ENCODE measurements at regions not wholly inside any gene's neighbourhood (a gene's known extent, or its start where the extent isn't known, plus 50 kb on each side); places are given as distances from the start of the nearest gene placed in this dataset.
"Not testable (repeated sequence)": the region's sequence is repeated elsewhere in the genome, so short reads cannot be mapped to it uniquely, and the experiment has no call there.

DNA sequence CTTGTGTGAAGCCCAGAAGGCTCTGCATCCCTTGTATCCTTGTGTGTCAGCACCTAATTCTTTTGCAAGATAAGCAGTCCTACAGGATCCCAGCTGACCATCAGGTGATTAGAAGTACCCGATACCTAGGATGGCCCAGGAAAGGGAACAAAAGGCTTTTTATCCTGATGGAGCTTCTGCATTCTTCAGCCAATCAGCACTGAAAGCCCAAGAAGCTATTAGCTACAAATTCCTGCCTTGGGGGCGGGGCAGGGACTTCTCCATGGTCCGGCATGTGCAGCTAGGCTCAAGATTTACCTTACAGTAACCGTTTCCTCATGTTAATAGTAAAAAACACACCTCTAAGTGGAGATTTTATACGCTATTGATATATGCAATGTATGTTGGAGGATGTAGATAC, 264.6 kb upstream of the THUMPD2 start:
- DNase-seq, result no peak

DNA sequence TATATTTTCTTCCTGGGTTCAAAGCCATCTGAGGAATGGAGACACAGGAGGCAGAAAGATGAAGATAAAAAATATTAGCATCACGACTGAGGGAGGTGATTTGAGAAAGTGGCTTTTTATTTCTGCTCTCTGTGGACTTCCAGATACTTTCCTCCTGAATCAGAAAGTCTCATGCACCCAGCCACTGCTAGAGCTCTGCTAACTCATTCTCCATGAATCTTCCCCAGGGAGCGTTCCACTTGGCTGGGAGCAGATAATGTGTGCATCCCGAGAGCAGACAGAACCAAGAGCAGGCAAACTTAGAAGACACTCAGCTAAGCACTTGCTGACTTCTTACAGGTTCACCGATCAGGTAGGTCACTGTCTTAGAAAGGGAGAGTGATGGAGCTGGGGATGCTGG, 264.1 kb upstream of the THUMPD2 start:
- no peak for DNase-seq

GRCh38 chr2:40041422-40042382, 262.6 kb upstream of the THUMPD2 start:
- DNase-seq, result no peak

DNA sequence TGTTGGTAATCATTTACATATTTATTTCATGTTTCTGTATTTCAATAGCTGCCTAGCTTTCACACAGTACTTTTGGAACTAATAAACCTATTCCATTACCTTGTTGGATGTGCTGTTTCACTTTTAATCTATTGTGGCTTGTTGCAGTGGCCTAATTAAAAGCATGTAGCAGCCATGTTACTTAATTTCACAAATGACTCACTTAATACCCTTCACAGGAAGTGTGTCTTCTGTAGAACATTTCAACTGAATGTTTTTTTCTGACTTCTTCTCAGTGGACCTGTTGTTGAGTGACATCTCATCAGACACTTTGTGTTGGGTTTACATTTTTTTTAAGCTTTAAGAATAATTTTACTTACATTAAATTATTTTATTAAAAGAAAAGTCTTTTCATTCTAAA, 260.5 kb upstream of the THUMPD2 start:
- no peak for DNase-seq

GRCh38 chr2:40038646-40039045, 259.6 kb upstream of the THUMPD2 start:
- no peak for DNase-seq

GRCh38 chr2:40037303-40037702, 258.2 kb upstream of the THUMPD2 start:
- no peak for DNase-seq

DNA sequence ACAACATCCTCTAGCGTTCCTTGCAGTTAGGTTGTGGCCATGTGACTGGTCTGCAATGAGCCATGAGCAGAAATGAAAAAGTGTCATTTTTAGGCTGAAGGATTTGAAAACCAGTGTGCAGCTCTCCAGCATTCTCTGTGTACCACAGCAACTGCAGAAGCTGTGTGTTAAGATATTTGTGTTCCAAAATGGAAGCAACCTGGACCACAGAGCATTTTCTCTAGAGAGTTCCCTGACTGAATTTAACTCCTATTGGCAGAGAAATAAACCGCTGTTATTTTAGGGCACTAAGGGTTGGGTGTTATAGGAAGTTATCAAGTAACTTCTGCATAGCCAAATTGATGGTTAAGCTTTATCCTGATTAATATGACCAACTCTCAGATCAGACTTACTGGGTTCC, 257.2 kb upstream of the THUMPD2 start:
- no peak for DNase-seq

DNA sequence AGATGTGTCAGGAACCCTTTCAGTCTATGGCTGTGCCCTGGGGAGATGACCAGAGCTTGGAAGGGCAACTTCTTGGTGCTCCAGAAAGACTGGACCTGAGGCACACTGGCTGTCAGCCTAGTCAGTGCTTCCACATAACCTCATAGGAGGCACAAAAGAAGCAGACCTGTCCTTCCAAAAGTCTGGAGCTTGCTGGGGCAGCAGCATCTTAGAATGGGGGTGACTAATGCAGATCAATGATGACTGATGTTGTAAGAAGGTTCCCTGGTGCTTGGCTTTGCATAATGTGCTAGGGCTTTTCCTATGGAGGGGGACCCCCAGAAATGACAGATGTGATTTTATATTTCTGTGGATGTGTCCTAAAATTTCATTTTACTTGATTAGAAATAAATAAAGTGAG, 255.7 kb upstream of the THUMPD2 start:
- DNase-seq, result no peak

- no peak for DNase-seq
These were observed 255.1 kb upstream of the THUMPD2 start for GRCh38 chr2:40034198-40034597.

DNA sequence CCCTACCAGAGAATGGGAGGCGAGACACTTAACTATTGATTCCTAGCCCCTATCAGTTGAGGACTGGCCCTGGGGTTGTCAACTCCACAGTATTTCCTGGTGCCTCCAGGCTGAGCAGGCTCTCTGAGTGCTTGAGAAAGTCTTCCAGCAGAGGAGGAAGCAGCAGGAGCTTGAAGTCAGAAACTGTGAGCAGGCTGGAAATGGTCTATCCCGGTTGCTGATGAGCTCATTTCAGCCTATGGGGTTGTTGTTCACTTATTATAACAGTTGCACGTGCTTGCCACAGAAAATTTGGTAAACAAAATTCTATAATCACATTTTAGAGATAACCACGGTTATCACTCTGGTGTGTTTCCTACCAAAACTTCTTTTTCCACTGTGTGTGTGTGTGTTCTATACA, 254.7 kb upstream of the THUMPD2 start:
- DNase-seq, result no peak

DNA sequence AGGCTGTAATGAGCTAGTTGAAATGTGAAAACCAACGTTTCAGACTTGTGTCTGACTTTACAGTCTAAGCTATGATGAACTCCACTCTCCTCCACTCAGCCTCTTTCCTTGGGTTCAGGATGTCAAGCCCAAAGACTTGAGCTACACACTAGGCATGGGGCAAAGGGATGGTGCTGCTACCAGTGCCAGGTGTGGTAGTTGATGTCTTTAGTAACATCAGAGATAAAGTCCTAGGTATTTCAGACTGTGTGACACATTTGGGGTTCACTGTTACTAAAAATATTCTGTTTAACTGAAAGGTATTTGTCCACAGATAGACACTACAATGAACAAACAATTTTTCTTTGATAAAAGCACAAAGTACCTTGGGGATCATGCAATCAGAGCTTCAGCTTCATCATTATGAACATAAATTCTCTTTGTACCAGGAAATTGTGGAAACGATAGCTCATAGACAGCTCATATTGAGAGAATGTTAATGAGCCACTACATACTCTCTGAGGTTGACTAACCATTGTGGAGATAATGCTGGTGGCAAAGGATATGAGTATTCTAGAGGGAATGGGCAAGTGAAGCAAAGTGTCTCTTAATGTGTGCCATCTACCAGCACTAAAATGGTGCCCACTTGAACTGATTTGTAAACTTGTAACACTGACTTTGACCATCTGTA, 253.7 kb upstream of the THUMPD2 start:
- DNase-seq, result no peak

DNA sequence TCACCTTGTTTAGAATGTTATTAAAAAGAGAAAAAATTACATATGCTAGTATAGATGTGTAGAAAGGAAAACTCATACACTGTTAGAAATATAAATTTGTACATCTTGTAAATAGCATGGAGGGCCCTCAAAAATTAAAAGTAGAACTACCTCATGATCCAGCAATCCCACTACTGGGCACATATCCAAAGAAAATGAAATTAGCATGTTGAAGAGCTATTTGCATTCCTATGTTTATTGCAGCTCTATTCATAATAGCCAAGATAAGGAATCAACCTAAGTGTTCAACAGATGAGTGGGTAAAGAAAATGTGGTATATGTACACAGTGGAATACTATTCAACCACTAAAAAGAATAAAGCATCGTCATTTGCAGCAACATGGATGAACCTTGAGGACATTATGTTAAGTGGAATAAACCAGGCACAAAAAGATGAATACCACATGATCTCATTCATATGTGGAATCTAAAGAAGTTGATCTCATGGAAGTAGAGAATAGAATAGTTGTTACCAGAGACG, 251.5 kb upstream of the THUMPD2 start:
- no peak for DNase-seq

DNA sequence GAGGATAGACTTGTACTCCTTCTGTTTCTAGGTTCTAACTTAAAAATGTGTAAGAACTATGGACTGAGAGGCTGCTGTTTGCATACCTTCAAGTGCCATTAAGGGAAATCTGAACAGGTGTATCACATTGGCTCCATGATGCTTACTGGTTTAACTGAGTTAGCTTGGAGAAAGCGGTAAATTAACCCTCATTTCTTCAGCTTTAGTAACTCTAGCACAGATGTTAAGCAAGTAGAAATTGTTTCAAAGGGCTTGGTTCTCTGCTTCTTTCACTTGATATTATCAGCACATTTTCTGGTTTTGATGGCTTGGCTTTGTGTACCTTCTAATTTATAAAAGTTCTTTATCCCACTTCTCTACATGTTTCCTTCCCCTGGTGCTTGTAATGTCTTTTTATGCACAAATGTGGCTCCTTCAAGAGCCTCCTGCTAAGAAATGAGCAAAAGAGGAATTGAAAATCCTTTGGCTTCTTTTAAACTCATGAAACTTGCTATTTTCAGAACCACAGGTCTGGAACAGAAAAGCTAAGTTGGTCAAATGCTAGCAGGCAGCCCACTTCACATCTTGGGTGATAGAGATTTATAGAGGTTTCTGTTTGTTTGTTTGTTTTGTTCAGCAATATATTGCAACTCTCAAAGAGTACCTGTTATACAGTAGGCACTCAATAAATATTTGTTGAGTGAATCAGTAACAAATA, 249.9 kb upstream of the THUMPD2 start:
- DNase-seq, result peak; percentile 11

DNA sequence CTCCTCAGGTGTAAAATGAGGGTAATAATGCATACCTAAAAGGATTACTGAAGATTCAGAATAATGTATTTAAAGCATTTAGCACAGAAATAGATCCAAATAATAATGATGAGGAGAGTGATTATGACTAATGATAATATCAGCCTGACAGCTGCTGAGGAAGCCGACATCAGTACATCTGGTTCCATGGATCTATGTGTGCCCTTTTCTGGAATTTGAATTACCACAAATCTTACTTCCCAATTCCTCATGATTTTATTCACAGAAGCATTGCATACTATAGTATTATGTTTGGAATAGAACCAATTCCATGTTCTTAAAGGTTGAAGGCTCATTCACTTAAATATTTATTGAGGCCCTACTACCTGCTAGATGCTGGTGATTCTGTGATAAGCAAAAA, 248.9 kb upstream of the THUMPD2 start:
- DNase-seq, result no peak

DNA sequence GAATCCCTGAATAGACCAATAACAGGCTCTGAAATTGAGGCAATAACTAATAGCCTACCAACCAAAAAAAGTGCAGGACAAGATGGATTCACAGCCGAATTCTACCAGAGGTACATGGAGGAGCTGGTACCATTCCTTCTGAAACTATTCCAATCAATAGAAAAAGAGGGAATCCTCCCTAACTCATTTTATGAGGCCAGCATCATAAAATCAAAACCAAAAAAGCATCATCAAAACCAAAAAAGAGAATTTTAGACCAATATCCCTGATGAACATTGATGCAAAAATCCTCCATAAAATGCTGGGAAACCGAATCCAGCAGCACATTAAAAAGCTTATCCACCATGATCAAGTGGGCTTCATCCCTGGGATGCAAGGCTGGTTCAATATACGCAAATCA, 246.2 kb upstream of the THUMPD2 start:
- DNase-seq, result not testable (repeated sequence)

DNA sequence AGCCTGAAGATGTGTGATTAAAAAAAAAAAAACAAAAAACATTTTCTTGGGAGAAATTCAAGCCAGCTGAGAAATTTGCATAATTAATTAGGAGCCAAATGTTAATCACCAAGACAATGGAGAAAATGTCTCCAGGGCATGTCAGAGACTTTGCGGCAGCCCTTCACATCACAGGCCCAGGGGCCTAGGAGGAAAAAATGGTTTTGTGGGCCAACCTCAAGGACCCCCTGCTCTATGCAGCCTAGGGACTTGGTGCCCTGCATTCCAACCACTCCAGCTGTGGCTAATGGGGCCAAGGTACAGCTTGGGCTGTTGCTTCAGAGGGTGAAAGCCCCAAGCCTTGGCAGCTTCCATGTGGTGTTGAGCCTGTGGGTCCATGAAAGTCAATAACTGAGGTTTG, 241.9 kb upstream of the THUMPD2 start:
- DNase-seq, result no peak

DNA sequence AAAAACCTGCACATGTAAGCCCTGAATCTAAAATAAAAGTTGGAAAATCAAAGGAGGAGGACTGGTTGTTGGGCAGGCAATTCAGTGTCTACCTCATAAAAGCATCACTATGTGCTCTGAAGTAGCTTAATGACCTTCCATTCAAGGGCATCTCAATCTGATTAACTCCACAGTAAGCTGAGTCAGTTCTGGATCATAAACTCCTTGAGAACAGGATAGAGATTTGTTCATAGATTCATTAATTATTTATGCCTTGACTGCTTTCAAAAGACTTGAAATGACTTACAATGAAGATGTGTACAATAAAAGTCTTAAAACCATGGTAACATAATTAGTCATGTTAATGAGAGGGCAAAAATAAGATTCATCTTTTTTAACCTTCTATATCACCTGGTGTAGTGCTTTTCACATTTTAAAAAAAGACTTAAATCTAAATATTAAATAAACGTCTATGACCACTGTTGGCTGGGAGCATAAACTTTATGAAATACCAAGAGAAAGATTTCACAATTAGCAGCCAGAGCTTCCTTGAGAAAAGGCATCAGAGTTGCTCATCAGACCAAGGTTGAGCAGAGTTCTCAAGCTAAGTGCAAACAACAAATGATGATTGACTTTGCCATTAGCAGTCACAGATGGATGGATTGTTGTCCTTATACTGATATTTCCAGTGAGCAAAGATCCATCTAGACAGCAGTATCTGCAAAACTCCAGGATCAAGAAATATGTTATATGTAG, 237.3 kb upstream of the THUMPD2 start:
- no peak for DNase-seq

- not testable (repeated sequence) for DNase-seq
These were observed 234.9 kb upstream of the THUMPD2 start for GRCh38 chr2:40013962-40014361.

DNA sequence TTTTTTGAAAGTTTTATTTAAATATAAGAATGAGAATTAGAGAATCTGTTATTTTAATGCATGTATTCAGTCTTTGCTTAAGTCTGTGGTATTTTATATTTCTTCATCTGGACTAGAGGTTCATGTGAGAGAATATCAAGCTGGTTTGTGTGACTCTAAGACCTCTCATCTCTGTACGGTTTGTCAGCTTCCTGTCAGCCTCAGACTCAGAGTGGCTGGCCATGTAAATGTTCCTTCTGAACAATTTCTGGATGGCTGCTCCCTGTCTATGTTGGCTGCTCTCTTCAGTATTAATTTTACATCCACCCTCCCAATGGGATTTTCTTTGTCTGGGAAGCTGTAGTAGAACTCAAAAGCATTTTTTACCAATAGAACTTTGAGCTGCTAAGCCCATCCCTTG, 225.3 kb upstream of the THUMPD2 start:
- no peak for DNase-seq

DNA sequence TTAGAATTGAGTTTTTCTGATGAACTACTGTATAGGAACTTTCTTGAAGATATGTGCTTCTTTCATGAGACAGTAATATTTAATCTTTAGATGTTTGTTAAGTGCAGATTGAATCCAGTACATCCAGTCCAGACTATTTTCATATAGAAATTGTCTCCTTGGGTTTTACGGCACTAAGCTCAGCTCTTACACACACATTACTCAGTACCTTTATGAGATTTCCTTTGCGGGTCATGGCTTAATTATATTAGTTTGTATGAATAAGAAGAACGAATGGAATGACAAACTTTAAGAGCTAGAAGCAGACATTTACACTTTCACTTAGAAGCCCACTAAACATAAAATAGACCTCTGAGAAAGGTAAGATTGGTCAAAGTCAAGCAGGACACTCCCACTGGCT, 223.3 kb upstream of the THUMPD2 start:
- DNase-seq, result no peak

DNA sequence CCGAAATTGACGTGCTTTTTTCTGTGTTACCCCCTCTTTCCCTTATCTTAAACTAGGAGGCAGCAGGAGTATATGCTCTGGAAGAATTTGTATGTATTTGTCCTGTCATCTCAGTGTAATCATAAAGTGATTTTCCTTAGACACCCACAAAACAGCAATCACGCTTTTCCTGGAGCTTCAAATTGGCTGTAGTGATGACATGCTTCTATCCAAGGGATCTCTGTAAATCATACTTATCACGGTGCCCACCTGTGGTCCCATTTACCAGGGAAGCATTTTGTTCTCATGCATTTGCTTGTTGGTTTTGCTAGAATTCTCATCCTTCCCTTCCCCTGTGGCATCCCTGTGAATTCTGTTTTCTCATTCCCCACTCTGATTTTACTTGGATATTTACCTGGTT, 220.8 kb upstream of the THUMPD2 start:
- no peak for DNase-seq

DNA sequence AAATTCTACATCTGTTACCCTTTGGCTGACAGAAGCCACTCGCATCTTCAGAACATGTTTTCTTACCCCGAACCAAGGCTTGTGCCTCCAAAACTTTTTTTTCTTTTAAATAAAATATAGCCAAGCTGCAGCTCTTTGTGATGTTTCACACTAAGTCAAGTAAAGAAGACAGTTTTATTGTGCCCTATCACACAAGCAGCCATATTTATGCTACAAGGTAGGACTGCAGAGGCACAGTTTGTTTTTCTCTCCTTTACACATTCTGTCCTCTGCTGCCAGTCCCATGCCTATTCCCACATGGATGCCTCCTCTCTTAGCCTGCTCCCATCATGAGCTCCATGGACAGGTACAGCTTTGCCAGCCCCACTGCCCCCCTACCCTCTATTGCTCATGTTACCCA, 219.6 kb upstream of the THUMPD2 start:
- no peak for DNase-seq

- no peak for DNase-seq
These were observed 217.6 kb upstream of the THUMPD2 start for GRCh38 chr2:39996653-39997080.
